Astrocyte (in vitro differentiated cells and primary cell): ENCODE measurements at regions not wholly inside any gene's neighbourhood (a gene's known extent, or its start where the extent isn't known, plus 50 kb on each side); places are given as distances from the start of the nearest gene placed in this dataset.

Experiments used
- EZH2 ChIP-seq: IDR thresholded peaks from 2 replicates; pipeline ENCODE4 v1.6.1; 2012; ENCODE audit warnings: mild to moderate bottlenecking, low read length, inconsistent platforms; ENCODE audit not compliant: insufficient read depth
- TF ChIP-seq, protein P1 (sequence below): IDR thresholded peaks from 2 replicates; pipeline ENCODE4 v1.5.1; 2011; ENCODE audit warnings: low read depth, mild to moderate bottlenecking, inconsistent platforms, low read length, moderate library complexity; ENCODE audit not compliant: insufficient read depth

DNA sequence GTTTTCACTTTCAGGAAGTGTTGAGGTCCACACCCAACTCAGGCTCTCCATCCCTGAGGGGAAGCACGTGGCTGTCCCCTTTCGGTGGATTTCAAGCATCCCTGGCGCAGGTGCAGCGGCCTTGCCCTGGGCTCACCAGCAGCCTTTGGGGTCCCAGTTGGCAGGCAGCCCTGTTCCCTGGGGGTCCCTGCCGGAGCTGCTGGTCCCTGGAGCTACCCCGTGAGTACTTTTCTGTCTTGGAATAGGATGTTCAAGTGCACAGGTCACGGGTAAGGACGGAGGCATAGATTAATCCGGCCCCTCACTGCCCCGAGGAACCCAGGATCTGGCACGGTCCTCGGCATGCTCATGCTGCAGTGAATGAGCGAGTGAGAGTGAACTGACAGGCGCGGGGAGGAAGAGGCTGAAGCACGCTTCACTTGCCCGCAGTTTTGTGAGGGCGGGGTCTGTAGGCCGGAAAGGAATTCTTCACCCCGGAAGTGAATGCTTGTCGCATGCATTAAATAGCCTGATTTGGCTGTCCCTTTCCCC lies 117.2 kb upstream of the FAT1 start:
- TF ChIP-seq, protein P1, sequence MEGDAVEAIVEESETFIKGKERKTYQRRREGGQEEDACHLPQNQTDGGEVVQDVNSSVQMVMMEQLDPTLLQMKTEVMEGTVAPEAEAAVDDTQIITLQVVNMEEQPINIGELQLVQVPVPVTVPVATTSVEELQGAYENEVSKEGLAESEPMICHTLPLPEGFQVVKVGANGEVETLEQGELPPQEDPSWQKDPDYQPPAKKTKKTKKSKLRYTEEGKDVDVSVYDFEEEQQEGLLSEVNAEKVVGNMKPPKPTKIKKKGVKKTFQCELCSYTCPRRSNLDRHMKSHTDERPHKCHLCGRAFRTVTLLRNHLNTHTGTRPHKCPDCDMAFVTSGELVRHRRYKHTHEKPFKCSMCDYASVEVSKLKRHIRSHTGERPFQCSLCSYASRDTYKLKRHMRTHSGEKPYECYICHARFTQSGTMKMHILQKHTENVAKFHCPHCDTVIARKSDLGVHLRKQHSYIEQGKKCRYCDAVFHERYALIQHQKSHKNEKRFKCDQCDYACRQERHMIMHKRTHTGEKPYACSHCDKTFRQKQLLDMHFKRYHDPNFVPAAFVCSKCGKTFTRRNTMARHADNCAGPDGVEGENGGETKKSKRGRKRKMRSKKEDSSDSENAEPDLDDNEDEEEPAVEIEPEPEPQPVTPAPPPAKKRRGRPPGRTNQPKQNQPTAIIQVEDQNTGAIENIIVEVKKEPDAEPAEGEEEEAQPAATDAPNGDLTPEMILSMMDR, result no peak
- TF ChIP-seq EZH2, result no peak
